CD4-positive, alpha-beta T cell (primary cell): ENCODE measurements at regions not wholly inside any gene's neighbourhood (a gene's known extent, or its start where the extent isn't known, plus 50 kb on each side); places are given as distances from the start of the nearest gene placed in this dataset.

Experiments used
- ATAC-seq: fragments of 200-7000 bp; cut with Tn5 transposase; one replicate; pipeline ENCODE4 v1.10.0; 2022; ENCODE audit warnings: mild to moderate bottlenecking; ENCODE audit not compliant: poor library complexity
- CTCF ChIA-PET: fragments of 350-600 bp; sonication (Branson Sonifier 250); formaldehyde crosslinking; loops from one replicate; lab custom pipeline; 2021; ENCODE audit warnings: antibody characterized with exemption, inconsistent platforms; lab: Charles Lee
- POLR2A ChIA-PET: fragments of 350-600 bp; sonication (Branson Sonifier 250); formaldehyde crosslinking; loops from one replicate; lab custom pipeline; 2021; ENCODE audit warnings: antibody characterized with exemption, inconsistent platforms; lab: Charles Lee
- DNase-seq, 14 experiments: peaks; one replicate each; pipeline ENCODE4 v3.0.0-alpha.2; 2013 to 2020; ENCODE audit warnings: mixed read lengths in 2 of 14
- H3K27ac ChIP-seq, 2 donors: one replicate each; pipeline versions ENCODE4 v1.5.1 to v1.7.0; 2013; ENCODE audit warnings: low read length in 2 of 2, low read depth in 1 of 2, mild to moderate bottlenecking in 1 of 2
- H3K27me3 ChIP-seq, 2 experiments: 1 replicate in 1 of 2; 2 replicates in 1 of 2; pipeline versions ENCODE4 v1.6.1 to v1.7.0; 2013; ENCODE audit warnings: low read length in 2 of 2, control low read depth in 1 of 2, mild to moderate bottlenecking in 1 of 2, moderate library complexity in 1 of 2; ENCODE audit not compliant: insufficient read depth in 2 of 2, control insufficient read depth in 1 of 2
- H3K36me3 ChIP-seq: one replicate; pipeline ENCODE4 v1.6.1; 2013; ENCODE audit warnings: low read length, control low read depth; ENCODE audit not compliant: insufficient read depth
- H3K4me1 ChIP-seq: one replicate; pipeline ENCODE4 v1.6.1; 2013; ENCODE audit warnings: low read length, control low read depth; ENCODE audit not compliant: insufficient read depth
- H3K4me3 ChIP-seq: one replicate; pipeline ENCODE4 v1.5.1; 2013; ENCODE audit warnings: mild to moderate bottlenecking, low read length, moderate library complexity
- H3K9me3 ChIP-seq, 2 experiments: 1 replicate in 1 of 2; 2 replicates in 1 of 2; pipeline versions ENCODE4 v1.6.1 to v1.7.0; 2013; ENCODE audit warnings: low read length in 2 of 2, mild to moderate bottlenecking in 2 of 2, control low read depth in 1 of 2, moderate library complexity in 1 of 2; ENCODE audit not compliant: control insufficient read depth in 1 of 2, insufficient read depth in 1 of 2
- H3K27ac Mint-ChIP-seq: one replicate; pipeline ENCODE4 v1.8.0; 2020; ENCODE audit warnings: mixed read lengths
- H3K27me3 Mint-ChIP-seq: one replicate; pipeline ENCODE4 v1.8.0; 2021; ENCODE audit warnings: mixed read lengths
- H3K36me3 Mint-ChIP-seq: one replicate; pipeline ENCODE4 v1.8.0; 2021; ENCODE audit warnings: low read depth, mixed read lengths
- H3K4me1 Mint-ChIP-seq: one replicate; pipeline ENCODE4 v1.8.0; 2021; ENCODE audit warnings: low read depth, mixed read lengths
- H3K4me3 Mint-ChIP-seq: one replicate; pipeline ENCODE4 v1.8.0; 2020; ENCODE audit warnings: mild to moderate bottlenecking, mixed read lengths
- H3K9me3 Mint-ChIP-seq: one replicate; pipeline ENCODE4 v1.8.0; 2020; ENCODE audit warnings: mixed read lengths
- intact Hi-C, 2 experiments: fragments of 100-400 bp; cut with DNase I in 1 of 2; cut with micrococcal nuclease in 1 of 2; formaldehyde crosslinking; loops; one replicate each; pipeline versions ENCODE4 v1.15.1 to v1.9.0; 2023 to 2025; cut with DNase I, micrococcal nuclease
- TF ChIP-seq, protein P1 (sequence below): fragments of 200-600 bp; IDR thresholded peaks from one replicate; pipeline ENCODE4 v1.8.0; 2022; ENCODE audit warnings: antibody characterized with exemption, mild to moderate bottlenecking

GRCh38 chr3:3740061-3740460, 59.2 kb upstream of the LRRN1 start:
- Mint-ChIP-seq H3K36me3 (no peaks in the 10 kb centered on the region), H3K4me1 (no peaks in the 10 kb centered on the region), H3K27ac (no peak overlapping the region), H3K9me3 (no peaks in the 10 kb centered on the region), H3K4me3 (no peak overlapping the region), H3K27me3 (no peaks in the 10 kb centered on the region)
- ChIA-PET CTCF (no interaction called here), POLR2A (no interaction called here)
- ATAC-seq (no peak), DNase-seq (no peak)
- no peaks in the 10 kb centered on the region for H3K27me3 ChIP-seq
- H3K4me3 ChIP-seq = no peak overlapping the region
- intact Hi-C loops = no loop called here
- no peaks in the 10 kb centered on the region for H3K9me3 ChIP-seq
- TF ChIP-seq, protein P1, sequence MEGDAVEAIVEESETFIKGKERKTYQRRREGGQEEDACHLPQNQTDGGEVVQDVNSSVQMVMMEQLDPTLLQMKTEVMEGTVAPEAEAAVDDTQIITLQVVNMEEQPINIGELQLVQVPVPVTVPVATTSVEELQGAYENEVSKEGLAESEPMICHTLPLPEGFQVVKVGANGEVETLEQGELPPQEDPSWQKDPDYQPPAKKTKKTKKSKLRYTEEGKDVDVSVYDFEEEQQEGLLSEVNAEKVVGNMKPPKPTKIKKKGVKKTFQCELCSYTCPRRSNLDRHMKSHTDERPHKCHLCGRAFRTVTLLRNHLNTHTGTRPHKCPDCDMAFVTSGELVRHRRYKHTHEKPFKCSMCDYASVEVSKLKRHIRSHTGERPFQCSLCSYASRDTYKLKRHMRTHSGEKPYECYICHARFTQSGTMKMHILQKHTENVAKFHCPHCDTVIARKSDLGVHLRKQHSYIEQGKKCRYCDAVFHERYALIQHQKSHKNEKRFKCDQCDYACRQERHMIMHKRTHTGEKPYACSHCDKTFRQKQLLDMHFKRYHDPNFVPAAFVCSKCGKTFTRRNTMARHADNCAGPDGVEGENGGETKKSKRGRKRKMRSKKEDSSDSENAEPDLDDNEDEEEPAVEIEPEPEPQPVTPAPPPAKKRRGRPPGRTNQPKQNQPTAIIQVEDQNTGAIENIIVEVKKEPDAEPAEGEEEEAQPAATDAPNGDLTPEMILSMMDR = no peak
- no peaks in the 10 kb centered on the region for H3K4me1 ChIP-seq
- H3K36me3 ChIP-seq = no peaks in the 10 kb centered on the region
- H3K27ac ChIP-seq = no peak overlapping the region

DNA sequence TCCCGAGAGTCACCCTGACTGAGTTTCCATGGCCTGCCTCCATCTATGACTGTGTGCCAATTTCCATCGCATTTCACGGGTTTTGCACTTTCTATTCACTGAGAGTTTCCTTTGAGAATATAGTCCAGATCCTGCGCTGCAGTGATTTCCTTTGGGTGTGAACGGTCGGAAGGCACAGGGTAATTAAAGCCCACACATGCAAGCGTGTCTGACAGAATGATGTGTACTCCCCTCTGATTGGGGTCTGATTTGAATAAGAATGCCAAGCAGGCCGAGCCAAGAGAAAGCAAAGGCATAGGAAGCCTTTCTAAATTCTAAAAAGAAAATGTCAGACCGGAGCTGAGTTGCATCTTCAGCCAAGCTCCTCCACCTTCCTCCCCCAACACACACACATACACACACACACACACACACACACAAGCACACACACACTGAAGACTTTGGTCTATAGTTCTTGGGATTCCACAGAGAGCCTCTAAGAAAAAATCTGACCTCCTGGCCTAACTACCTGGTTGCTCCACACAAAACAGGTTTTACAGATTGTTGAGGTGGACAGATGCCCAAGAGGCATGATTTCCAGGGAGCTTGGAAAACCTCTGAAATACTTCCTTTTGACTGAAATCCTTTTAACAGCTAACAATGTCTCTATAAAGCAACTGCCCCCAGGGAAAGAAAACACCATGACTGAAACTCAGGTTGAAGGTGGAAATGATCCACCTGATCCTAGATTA, 59.7 kb upstream of the LRRN1 start:
- H3K4me1 ChIP-seq = no peaks in the 10 kb centered on the region
- ChIA-PET POLR2A (no interaction called here), CTCF (no interaction called here)
- no peak overlapping the region for H3K27ac Mint-ChIP-seq
- H3K27me3 ChIP-seq = no peaks in the 10 kb centered on the region
- no peaks in the 10 kb centered on the region for H3K36me3 ChIP-seq
- TF ChIP-seq, protein P1 = no peak
- H3K9me3 Mint-ChIP-seq = no peaks in the 10 kb centered on the region
- no peaks in the 10 kb centered on the region for H3K9me3 ChIP-seq
- no peak overlapping the region for H3K4me3 Mint-ChIP-seq
- no peak for DNase-seq
- no peak for ATAC-seq
- no peaks in the 10 kb centered on the region for H3K36me3 Mint-ChIP-seq
- intact Hi-C loops = no loop called here
- H3K27me3 Mint-ChIP-seq = no peaks in the 10 kb centered on the region
- H3K27ac ChIP-seq = no peak overlapping the region
- H3K4me1 Mint-ChIP-seq = no peaks in the 10 kb centered on the region
- no peak overlapping the region for H3K4me3 ChIP-seq

- Mint-ChIP-seq H3K36me3 (no peaks in the 10 kb centered on the region), H3K4me1 (no peaks in the 10 kb centered on the region), H3K27me3 (no peaks in the 10 kb centered on the region), H3K27ac (no peak overlapping the region), H3K4me3 (no peak overlapping the region), H3K9me3 (no peaks in the 10 kb centered on the region)
- Histone ChIP-seq H3K9me3 (no peaks in the 10 kb centered on the region), H3K4me1 (no peaks in the 10 kb centered on the region), H3K4me3 (no peak overlapping the region), H3K36me3 (no peaks in the 10 kb centered on the region), H3K27ac (no peak overlapping the region), H3K27me3 (no peaks in the 10 kb centered on the region)
- ATAC-seq = no peak
- ChIA-PET CTCF (no interaction called here), POLR2A (no interaction called here)
- intact Hi-C loops = no loop called here
- TF ChIP-seq, protein P1 = no peak
- no peak for DNase-seq
These were observed 61.7 kb upstream of the LRRN1 start for GRCh38 chr3:3737531-3737930.
